ENCODE measurements at regions not wholly inside any gene's neighbourhood (a gene's known extent, or its start where the extent isn't known, plus 50 kb on each side); places are given as distances from the start of the nearest gene placed in this dataset.

DNA sequence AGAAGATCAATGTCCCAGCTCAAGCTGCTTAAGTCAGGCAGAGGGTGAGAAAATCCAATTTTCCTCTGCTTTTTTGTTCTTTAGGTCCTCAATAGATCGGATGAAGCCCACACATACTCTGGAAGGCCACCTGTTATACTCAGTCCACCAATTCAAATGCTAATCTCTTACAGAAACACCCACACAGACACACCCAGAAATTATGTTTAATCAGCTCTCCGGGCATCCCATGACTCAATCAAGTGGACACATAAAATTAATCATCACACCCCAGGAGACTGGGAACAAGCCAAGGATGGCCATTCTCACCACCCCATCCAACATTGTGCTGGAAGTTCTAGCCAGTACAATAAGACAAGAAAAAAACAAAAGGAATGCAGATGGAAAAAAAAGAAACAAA is 67.8 kb upstream of the SLC24A5 start:
- TF ChIP-seq, protein P1, sequence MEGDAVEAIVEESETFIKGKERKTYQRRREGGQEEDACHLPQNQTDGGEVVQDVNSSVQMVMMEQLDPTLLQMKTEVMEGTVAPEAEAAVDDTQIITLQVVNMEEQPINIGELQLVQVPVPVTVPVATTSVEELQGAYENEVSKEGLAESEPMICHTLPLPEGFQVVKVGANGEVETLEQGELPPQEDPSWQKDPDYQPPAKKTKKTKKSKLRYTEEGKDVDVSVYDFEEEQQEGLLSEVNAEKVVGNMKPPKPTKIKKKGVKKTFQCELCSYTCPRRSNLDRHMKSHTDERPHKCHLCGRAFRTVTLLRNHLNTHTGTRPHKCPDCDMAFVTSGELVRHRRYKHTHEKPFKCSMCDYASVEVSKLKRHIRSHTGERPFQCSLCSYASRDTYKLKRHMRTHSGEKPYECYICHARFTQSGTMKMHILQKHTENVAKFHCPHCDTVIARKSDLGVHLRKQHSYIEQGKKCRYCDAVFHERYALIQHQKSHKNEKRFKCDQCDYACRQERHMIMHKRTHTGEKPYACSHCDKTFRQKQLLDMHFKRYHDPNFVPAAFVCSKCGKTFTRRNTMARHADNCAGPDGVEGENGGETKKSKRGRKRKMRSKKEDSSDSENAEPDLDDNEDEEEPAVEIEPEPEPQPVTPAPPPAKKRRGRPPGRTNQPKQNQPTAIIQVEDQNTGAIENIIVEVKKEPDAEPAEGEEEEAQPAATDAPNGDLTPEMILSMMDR (conservative IDR thresholded peaks at IDR 0.05; ENCODE audit: low read length) = no peak
- TF ChIP-seq EZH2phosphoT487 (IDR thresholded peaks at IDR 0.05; ENCODE audit: borderline replicate concordance, low read depth, low read length) = no peak

Data from OCI-LY7 (cell line).